ENCODE measurements at regions not wholly inside any gene's neighbourhood (a gene's known extent, or its start where the extent isn't known, plus 50 kb on each side); places are given as distances from the start of the nearest gene placed in this dataset.
"Not testable (repeated sequence)": the region's sequence is repeated elsewhere in the genome, so short reads cannot be mapped to it uniquely, and the experiment has no call there.

DNA sequence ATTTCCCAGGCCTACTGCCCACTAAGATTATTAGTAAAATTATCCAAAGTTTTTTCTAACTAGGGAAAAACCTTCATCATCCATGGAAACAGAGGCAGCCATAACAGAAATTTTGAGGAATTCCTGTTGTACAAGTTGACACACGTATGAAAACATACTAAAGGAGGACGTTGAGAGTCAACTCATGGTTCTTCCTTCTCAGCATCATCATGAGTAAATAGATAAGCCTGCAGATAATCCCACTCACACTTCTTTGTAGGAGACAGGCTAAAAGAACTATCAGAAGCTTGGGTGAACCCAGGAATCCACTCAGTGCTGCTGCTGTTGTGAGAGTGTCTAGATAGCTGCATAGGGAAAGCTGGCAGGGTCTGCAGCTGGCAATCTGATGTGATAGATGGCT lies 694.8 kb upstream of the NR2F2 start (continued):
- no peak for TF ChIP-seq SIN3A (IDR thresholded peaks at IDR 0.05; ENCODE audit: borderline replicate concordance, low read depth, low read length)
- TF ChIP-seq GABPA (IDR thresholded peaks at IDR 0.05; ENCODE audit: low read depth): no peak
- TF ChIP-seq, protein P1, sequence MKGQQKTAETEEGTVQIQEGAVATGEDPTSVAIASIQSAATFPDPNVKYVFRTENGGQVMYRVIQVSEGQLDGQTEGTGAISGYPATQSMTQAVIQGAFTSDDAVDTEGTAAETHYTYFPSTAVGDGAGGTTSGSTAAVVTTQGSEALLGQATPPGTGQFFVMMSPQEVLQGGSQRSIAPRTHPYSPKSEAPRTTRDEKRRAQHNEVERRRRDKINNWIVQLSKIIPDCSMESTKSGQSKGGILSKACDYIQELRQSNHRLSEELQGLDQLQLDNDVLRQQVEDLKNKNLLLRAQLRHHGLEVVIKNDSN (IDR thresholded peaks at IDR 0.05; ENCODE audit: borderline replicate concordance, low read depth): no peak
- TF ChIP-seq EZH2phosphoT487 (IDR thresholded peaks at IDR 0.05; ENCODE audit: borderline replicate concordance, low read depth): no peak

DNA sequence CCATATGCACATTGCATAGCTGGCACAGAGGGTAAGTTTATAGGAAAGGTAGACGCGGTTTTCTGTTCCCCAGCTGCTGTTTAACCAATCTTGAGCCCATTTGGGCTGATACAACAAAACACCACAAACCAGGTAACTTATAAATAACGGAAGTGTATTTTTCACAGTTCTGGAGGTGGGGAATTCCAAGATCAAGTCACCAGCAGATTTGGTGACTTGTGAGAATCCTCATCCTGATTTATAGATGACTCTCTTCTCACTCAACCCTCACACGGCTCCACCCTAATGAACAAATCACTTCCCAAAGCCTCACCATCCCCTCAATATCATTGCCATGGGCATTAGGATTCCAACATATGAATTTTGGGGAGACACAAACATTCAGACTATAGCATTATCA lies 694.4 kb upstream of the NR2F2 start:
- ChIA-PET CTCF (no interaction called here), POLR2A (no interaction called here)

DNA sequence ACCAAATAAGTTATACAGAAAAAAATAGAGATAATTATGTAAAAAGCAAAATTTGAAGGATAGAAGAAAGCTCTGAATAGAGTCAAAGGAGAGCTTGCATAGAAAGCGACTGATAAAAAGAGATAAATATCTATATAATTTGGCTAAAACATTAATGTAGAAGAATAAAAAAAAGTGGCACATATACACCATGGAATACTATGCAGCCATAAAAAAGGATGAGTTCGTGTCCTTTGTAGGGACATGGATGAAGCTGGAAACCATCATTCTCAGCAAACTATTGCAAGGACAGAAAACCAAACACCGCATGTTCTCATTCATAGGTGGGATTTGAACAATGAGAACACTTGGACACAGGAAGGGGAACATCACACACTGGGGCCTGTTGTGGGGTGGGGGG lies 693.3 kb upstream of the NR2F2 start:
- H2AFZ ChIP-seq (ENCODE audit: low read depth); H3K36me3 ChIP-seq (replicated peaks in 1 of 2; ENCODE audit: control insufficient read depth in 1 of 2, insufficient read depth in 2 of 2, low read length in 1 of 2); H3K9ac ChIP-seq; H3K4me1 ChIP-seq (ENCODE audit: control insufficient read depth in 1 of 2, insufficient read depth in 2 of 2, low read depth in 1 of 2, low read length in 1 of 2); H3K9me3 ChIP-seq; H3F3A ChIP-seq (replicated peaks; ENCODE audit: insufficient read depth); H3K79me2 ChIP-seq (ENCODE audit: insufficient read depth); H3K27me3 ChIP-seq (ENCODE audit: insufficient read depth); DNase-seq; H4K20me1 ChIP-seq (ENCODE audit: insufficient read depth); H3K9me2 ChIP-seq; CTCF ChIA-PET; POLR2A ChIA-PET; H3K4me3 ChIP-seq (ENCODE audit: low read depth in 2 of 2, low read length in 1 of 2); H3K27ac ChIP-seq (ENCODE audit: low read depth in 2 of 2, low read length in 1 of 2); H3K4me2 ChIP-seq: not testable (repeated sequence)
- WGBS (ENCODE audit: low lambda C conversion rate): 25% methylated on average over 3 of the region's 3 CpGs

More for the DNA sequence above, 694.4 kb upstream of the NR2F2 start:
- WGBS (ENCODE audit: low lambda C conversion rate): 2% methylated on average over 4 of the region's 4 CpGs
- Histone ChIP-seq H3K9me3 (no peaks in the 10 kb centered on the region), H4K20me1 (ENCODE audit: insufficient read depth) (no peaks in the 10 kb centered on the region), H3K4me2 (no peak overlapping the region), H3K27ac (ENCODE audit: low read depth in 2 of 2, low read length in 1 of 2) (no peak overlapping the region), H3K36me3 (replicated peaks in 1 of 2; ENCODE audit: control insufficient read depth in 1 of 2, insufficient read depth in 2 of 2, low read length in 1 of 2) (no peaks in the 10 kb centered on the region), H3K27me3 (ENCODE audit: insufficient read depth) (no peaks in the 10 kb centered on the region), H3K4me1 (ENCODE audit: control insufficient read depth in 1 of 2, insufficient read depth in 2 of 2, low read depth in 1 of 2, low read length in 1 of 2) (no peaks in the 10 kb centered on the region), H3K4me3 (ENCODE audit: low read depth in 2 of 2, low read length in 1 of 2) (no peak overlapping the region), H3K9ac (no peak overlapping the region), H2AFZ (ENCODE audit: low read depth) (no peak overlapping the region), H3K9me2 (no peaks in the 10 kb centered on the region), H3F3A (replicated peaks; ENCODE audit: insufficient read depth) (no peaks in the 10 kb centered on the region), H3K79me2 (ENCODE audit: insufficient read depth) (no peaks in the 10 kb centered on the region)
- no peak for DNase-seq
- no peak for TF ChIP-seq FOSL2 (IDR thresholded peaks at IDR 0.05; ENCODE audit: borderline replicate concordance, low read depth)
- TF ChIP-seq CHD2 (IDR thresholded peaks at IDR 0.05; ENCODE audit: low read length, partially characterized antibody): no peak
- no peak for TF ChIP-seq NFIC (IDR thresholded peaks at IDR 0.05; ENCODE audit: borderline replicate concordance)
- TF ChIP-seq POLR2AphosphoS5 (IDR thresholded peaks at IDR 0.05; ENCODE audit: low read depth, low read length): no peak
- TF ChIP-seq MXI1 (IDR thresholded peaks at IDR 0.05; ENCODE audit: low read depth, low read length): no peak
- TF ChIP-seq, protein P2, sequence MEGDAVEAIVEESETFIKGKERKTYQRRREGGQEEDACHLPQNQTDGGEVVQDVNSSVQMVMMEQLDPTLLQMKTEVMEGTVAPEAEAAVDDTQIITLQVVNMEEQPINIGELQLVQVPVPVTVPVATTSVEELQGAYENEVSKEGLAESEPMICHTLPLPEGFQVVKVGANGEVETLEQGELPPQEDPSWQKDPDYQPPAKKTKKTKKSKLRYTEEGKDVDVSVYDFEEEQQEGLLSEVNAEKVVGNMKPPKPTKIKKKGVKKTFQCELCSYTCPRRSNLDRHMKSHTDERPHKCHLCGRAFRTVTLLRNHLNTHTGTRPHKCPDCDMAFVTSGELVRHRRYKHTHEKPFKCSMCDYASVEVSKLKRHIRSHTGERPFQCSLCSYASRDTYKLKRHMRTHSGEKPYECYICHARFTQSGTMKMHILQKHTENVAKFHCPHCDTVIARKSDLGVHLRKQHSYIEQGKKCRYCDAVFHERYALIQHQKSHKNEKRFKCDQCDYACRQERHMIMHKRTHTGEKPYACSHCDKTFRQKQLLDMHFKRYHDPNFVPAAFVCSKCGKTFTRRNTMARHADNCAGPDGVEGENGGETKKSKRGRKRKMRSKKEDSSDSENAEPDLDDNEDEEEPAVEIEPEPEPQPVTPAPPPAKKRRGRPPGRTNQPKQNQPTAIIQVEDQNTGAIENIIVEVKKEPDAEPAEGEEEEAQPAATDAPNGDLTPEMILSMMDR (IDR thresholded peaks at IDR 0.05): no peak
